ENCODE measurements at regions not wholly inside any gene's neighbourhood (a gene's known extent, or its start where the extent isn't known, plus 50 kb on each side); places are given as distances from the start of the nearest gene placed in this dataset.

- TF ChIP-seq CTCF (IDR thresholded peaks at IDR 0.05) (no peak), POLR2A (IDR thresholded peaks at IDR 0.05) (no peak)
Observed at GRCh38 chr4:32119907-32120306, 1399.7 kb downstream of the PCDH7 start.

Measured in adrenal gland (tissue), 5 donors.